H9 (cell line): ENCODE measurements at regions not wholly inside any gene's neighbourhood (a gene's known extent, or its start where the extent isn't known, plus 50 kb on each side); places are given as distances from the start of the nearest gene placed in this dataset.

ENCODE experiments used
- DNase-seq: peaks from one replicate; pipeline ENCODE4 v3.0.0-alpha.2; 2017
- H2AFZ ChIP-seq: one replicate; pipeline ENCODE4 v1.6.1; 2013; ENCODE audit warnings: mild to moderate bottlenecking, low read length, control low read depth, moderate library complexity
- H2AK5ac ChIP-seq: 2 replicates; pipeline ENCODE4 v1.6.1; 2013; ENCODE audit warnings: low read length, control low read depth, mixed read lengths; ENCODE audit not compliant: insufficient read length
- H2BK120ac ChIP-seq: one replicate; pipeline ENCODE4 v1.6.1; 2013; ENCODE audit warnings: low read depth, mild to moderate bottlenecking, low read length, control low read depth, inconsistent platforms; ENCODE audit not compliant: poor library complexity, severe bottlenecking
- H2BK12ac ChIP-seq: 2 replicates; pipeline ENCODE4 v1.6.1; 2013; ENCODE audit warnings: low read length, control low read depth, mixed read lengths, low read depth; ENCODE audit not compliant: insufficient read length
- H2BK15ac ChIP-seq: 2 replicates; pipeline ENCODE4 v1.6.1; 2013; ENCODE audit warnings: low read depth, low read length, control low read depth
- H2BK20ac ChIP-seq: one replicate; pipeline ENCODE4 v1.6.1; 2013; ENCODE audit warnings: low read depth, mild to moderate bottlenecking, low read length, control low read depth, inconsistent platforms; ENCODE audit not compliant: poor library complexity, severe bottlenecking
- H2BK5ac ChIP-seq: 2 replicates; pipeline ENCODE4 v1.6.1; 2013; ENCODE audit warnings: low read length, control low read depth, mixed read lengths; ENCODE audit not compliant: insufficient read length
- H3K14ac ChIP-seq: 2 replicates; pipeline ENCODE4 v1.6.1; 2013; ENCODE audit warnings: low read length, control low read depth; ENCODE audit not compliant: insufficient read depth
- H3K18ac ChIP-seq: 2 replicates; pipeline ENCODE4 v1.6.1; 2013; ENCODE audit warnings: low read depth, mild to moderate bottlenecking, mixed read lengths, low read length, control low read depth; ENCODE audit not compliant: insufficient read length
- H3K23ac ChIP-seq: 2 replicates; pipeline ENCODE4 v1.6.1; 2013; ENCODE audit warnings: low read length, control low read depth, mixed read lengths, low read depth; ENCODE audit not compliant: insufficient read length
- H3K23me2 ChIP-seq: 2 replicates; pipeline ENCODE4 v1.6.1; 2013; ENCODE audit warnings: low read depth, mild to moderate bottlenecking, mixed read lengths, low read length, control low read depth; ENCODE audit not compliant: insufficient read length, poor library complexity, severe bottlenecking
- H3K27ac ChIP-seq: 2 replicates; pipeline ENCODE4 v1.5.1; 2013; ENCODE audit warnings: low read length, control low read depth, mixed read lengths, low read depth; ENCODE audit not compliant: insufficient read length
- H3K27me3 ChIP-seq: 2 replicates; pipeline ENCODE4 v1.6.1; 2013; ENCODE audit warnings: low read length, control low read depth, inconsistent platforms; ENCODE audit not compliant: insufficient read depth
- H3K4ac ChIP-seq: 2 replicates; pipeline ENCODE4 v1.6.1; 2013; ENCODE audit warnings: low read depth, mild to moderate bottlenecking, control low read depth, inconsistent platforms, low read length, moderate library complexity
- H3K4me1 ChIP-seq: 2 replicates; pipeline ENCODE4 v1.6.1; 2013; ENCODE audit warnings: low read length, control low read depth, inconsistent platforms; ENCODE audit not compliant: insufficient read depth
- H3K4me2 ChIP-seq: 2 replicates; pipeline ENCODE4 v1.6.1; 2013; ENCODE audit warnings: low read length, control low read depth, mixed read lengths; ENCODE audit not compliant: insufficient read length, insufficient read depth
- H3K56ac ChIP-seq: 2 replicates; pipeline ENCODE4 v1.6.1; 2013; ENCODE audit warnings: low read depth, mild to moderate bottlenecking, mixed read lengths, low read length, control low read depth; ENCODE audit not compliant: insufficient read length
- H3K79me1 ChIP-seq: 2 replicates; pipeline ENCODE4 v1.6.1; 2013; ENCODE audit warnings: low read depth, mild to moderate bottlenecking, moderate library complexity, low read length, control low read depth, inconsistent platforms; ENCODE audit not compliant: insufficient read depth, poor library complexity, severe bottlenecking
- H3K79me2 ChIP-seq: 2 replicates; pipeline ENCODE4 v1.6.1; 2013; ENCODE audit warnings: low read length, control low read depth, inconsistent platforms; ENCODE audit not compliant: insufficient read depth
- H3K9ac ChIP-seq: 2 replicates; pipeline ENCODE4 v1.6.1; 2013; ENCODE audit warnings: low read length, control low read depth, mixed read lengths; ENCODE audit not compliant: insufficient read length; ENCODE audit errors: extremely low read depth
- H3K9me3 ChIP-seq: one replicate; pipeline ENCODE4 v1.6.1; 2013; ENCODE audit warnings: low read depth, low read length, inconsistent platforms; ENCODE audit not compliant: control insufficient read depth
- H3T11ph ChIP-seq: one replicate; pipeline ENCODE4 v1.6.1; 2013; ENCODE audit warnings: mild to moderate bottlenecking, low read length, control low read depth, inconsistent platforms
- H4K20me1 ChIP-seq: one replicate; pipeline ENCODE4 v1.6.1; 2013; ENCODE audit not compliant: control insufficient read depth, insufficient read length, insufficient read depth
- H4K5ac ChIP-seq: 2 replicates; pipeline ENCODE4 v1.6.1; 2013; ENCODE audit warnings: low read depth, mild to moderate bottlenecking, mixed read lengths, low read length, control low read depth; ENCODE audit not compliant: insufficient read length
- H4K8ac ChIP-seq: replicated peaks from 2 replicates; pipeline ENCODE4 v1.6.1; 2013; ENCODE audit warnings: low read length, control low read depth, mixed read lengths, low read depth; ENCODE audit not compliant: insufficient read length
- H4K91ac ChIP-seq: 2 replicates; pipeline ENCODE4 v1.6.1; 2013; ENCODE audit warnings: low read depth, mild to moderate bottlenecking, moderate library complexity, mixed read lengths, low read length, control low read depth; ENCODE audit not compliant: insufficient read length
- H3K27ac Mint-ChIP-seq, 3 experiments: 2 replicates in 2 of 3; 3 replicates in 1 of 3; pipeline ENCODE4 v1.8.0; 2020 to 2021; ENCODE audit warnings: mixed read lengths in 3 of 3, mild to moderate bottlenecking in 1 of 3, moderate library complexity in 1 of 3
- H3K27me3 Mint-ChIP-seq: 2 replicates; pipeline ENCODE4 v1.8.0; 2021; ENCODE audit warnings: low read depth, mild to moderate bottlenecking, moderate library complexity, mixed read lengths
- H3K36me3 Mint-ChIP-seq, 3 experiments: 2 replicates in 2 of 3; 3 replicates in 1 of 3; pipeline ENCODE4 v1.8.0; 2020 to 2021; ENCODE audit warnings: low read depth in 3 of 3, mixed read lengths in 3 of 3; ENCODE audit not compliant: insufficient read depth in 1 of 3
- H3K4me1 Mint-ChIP-seq, 2 experiments: 2 replicates each; pipeline ENCODE4 v1.8.0; 2020; ENCODE audit warnings: mixed read lengths in 2 of 2
- H3K4me3 Mint-ChIP-seq, 2 experiments: 2 replicates in 1 of 2; 3 replicates in 1 of 2; pipeline ENCODE4 v1.8.0; 2020 to 2021; ENCODE audit warnings: mild to moderate bottlenecking in 2 of 2, mixed read lengths in 2 of 2, moderate library complexity in 1 of 2
- H3K9me3 Mint-ChIP-seq, 2 experiments: 2 replicates in 1 of 2; 3 replicates in 1 of 2; pipeline ENCODE4 v1.8.0; 2020; ENCODE audit warnings: mild to moderate bottlenecking in 2 of 2, mixed read lengths in 2 of 2, moderate library complexity in 1 of 2
- CTCF ChIP-seq: fragments of 200-600 bp; sonication (generic); conservative IDR thresholded peaks from 3 replicates; pipeline ENCODE4 v1.8.0; 2021; ENCODE audit warnings: antibody characterized with exemption, mild to moderate bottlenecking
- WGBS: extraction: QIAGEN DNeasy Blood & Tissue Kit; methylation state at CpG from one replicate; pipeline ENCODE4 v1.1.7; 2013; ENCODE audit warnings: missing lambda C conversion rate, low lambda C conversion rate, mixed read lengths; ENCODE audit not compliant: insufficient read length; ENCODE audit errors: extremely low coverage; 5-methylcytosine and 5-hydroxymethylcytosine counted together

- Histone ChIP-seq H2BK12ac (no peak overlapping the region), H3K4me1 (no peaks in the 10 kb centered on the region), H2BK5ac (no peak overlapping the region), H2BK15ac (no peak overlapping the region), H2BK20ac (no peak overlapping the region), H3K27ac (no peak overlapping the region), H3K4ac (no peak overlapping the region), H3K23me2 (no peaks in the 10 kb centered on the region), H4K91ac (no peak overlapping the region), H3K18ac (no peak overlapping the region), H2AK5ac (no peak overlapping the region), H3K79me2 (no peaks in the 10 kb centered on the region), H3K4me2 (no peak overlapping the region), H4K5ac (no peak overlapping the region), H4K8ac (no peak overlapping the region), H3K27me3 (no peaks in the 10 kb centered on the region), H3K23ac (no peak overlapping the region), H2BK120ac (no peak overlapping the region), H3T11ph (no peak overlapping the region), H3K14ac (no peak overlapping the region), H2AFZ (no peak overlapping the region), H3K56ac (no peak overlapping the region), H3K9ac (no peak overlapping the region), H4K20me1 (no peaks in the 10 kb centered on the region), H3K79me1 (no peaks in the 10 kb centered on the region), H3K9me3 (no peaks in the 10 kb centered on the region)
- Mint-ChIP-seq H3K4me3 (no peak overlapping the region), H3K27ac (no peak overlapping the region), H3K27me3 (no peaks in the 10 kb centered on the region), H3K9me3 (no peaks in the 10 kb centered on the region), H3K36me3 (no peaks in the 10 kb centered on the region), H3K4me1 (peaks cover 0 to 4% of the 10 kb centered on the region in 2 experiments; a peak in 2 of 4 replicates)
- DNase-seq, result no peak
- no CpG with 5 or more reads among the region's 1 CpG for WGBS
- no peak for TF ChIP-seq CTCF
Observed at GRCh38 chr6:102494808-102495207, 1101.3 kb downstream of the GRIK2 start.
